NCI-H146 (cell line): ENCODE measurements at regions not wholly inside any gene's neighbourhood (a gene's known extent, or its start where the extent isn't known, plus 50 kb on each side); places are given as distances from the start of the nearest gene placed in this dataset.
"Not testable (repeated sequence)": the region's sequence is repeated elsewhere in the genome, so short reads cannot be mapped to it uniquely, and the experiment has no call there.

Experiments used
- DNase-seq: peaks from one replicate; lab custom pipeline; 2025; lab: John Stamatoyannopoulos, UW

DNA sequence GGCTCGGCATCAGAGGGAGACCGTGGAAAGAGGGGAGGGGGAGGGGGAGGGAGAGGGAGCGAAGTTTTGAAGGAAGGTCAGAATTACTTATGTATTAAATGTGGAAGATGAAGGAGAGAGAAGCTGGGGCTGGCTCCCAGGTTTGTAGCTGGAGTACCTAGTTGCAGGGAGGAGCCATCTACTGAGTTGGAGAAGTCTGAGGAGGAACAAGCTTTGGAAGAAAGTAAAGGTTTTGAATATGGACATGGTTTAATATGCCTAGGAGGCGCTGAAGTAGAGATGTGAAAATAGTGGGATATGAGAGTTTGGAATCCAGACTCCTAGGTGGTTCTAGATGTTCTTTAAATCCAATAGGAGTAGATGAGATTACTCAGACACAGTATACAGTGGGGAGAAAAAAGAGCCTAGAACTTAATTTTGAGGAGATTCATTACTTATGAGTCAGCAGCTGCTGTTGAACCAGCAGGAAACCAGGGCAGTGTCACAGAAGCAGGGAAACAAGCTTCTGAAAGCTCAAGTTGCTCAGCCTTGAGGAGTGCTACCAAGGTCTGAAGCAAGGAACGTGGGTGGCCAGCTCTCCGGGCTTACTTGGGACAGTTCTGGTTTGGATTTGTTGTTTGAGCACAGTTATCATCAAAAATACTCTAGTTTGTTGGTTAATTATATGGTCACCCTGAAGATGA lies 149.3 kb downstream of the UTRN start:
- DNase-seq: no peak

GRCh38 chr6:144435602-144436426 lies 150.7 kb downstream of the UTRN start:
- no peak for DNase-seq

- no peak for DNase-seq
Observed at GRCh38 chr6:144437105-144437504, 152.0 kb downstream of the UTRN start.

GRCh38 chr6:144438103-144438502 lies 153.0 kb downstream of the UTRN start:
- no peak for DNase-seq

DNA sequence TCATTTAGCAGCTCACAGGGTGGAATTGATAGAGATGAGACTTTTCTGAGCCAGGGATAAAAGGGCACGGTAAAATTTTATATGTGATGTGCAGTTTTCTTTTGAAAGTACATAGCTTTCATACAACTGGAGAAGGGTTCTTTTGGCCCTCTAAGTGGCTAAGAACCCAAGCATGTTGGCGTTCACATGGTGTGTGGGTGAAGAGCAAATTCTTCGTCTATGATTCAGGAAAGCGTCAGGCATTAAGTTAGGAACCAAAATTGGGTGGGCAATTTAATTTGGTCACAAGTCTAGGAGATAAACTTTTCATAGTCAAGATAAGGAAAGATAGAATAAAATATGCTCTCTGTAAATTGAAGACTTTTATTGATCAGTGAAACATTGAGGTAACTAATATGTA lies 153.9 kb downstream of the UTRN start:
- DNase-seq: no peak

DNA sequence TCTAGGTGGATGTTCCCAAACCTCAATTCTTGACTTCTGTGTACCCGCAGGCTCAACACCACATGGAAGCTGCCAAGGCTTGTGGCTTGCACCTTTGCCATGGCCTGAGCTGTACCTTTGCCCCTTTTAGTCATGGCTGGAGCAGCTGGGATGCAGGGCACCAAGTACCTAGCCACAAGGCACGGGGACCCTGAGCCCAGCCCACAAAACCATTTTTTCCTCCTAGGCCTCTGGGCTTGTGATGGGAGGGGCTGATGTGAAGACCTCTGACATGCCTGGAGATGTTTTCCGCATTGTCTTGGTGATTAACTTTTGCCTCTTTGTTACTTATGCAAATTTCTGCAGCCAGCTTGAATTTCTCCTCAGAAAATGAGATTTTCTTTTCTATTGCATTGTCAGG lies 156.7 kb downstream of the UTRN start:
- DNase-seq: not testable (repeated sequence)

GRCh38 chr6:144443157-144443556 lies 158.0 kb downstream of the UTRN start:
- DNase-seq: no peak

DNA sequence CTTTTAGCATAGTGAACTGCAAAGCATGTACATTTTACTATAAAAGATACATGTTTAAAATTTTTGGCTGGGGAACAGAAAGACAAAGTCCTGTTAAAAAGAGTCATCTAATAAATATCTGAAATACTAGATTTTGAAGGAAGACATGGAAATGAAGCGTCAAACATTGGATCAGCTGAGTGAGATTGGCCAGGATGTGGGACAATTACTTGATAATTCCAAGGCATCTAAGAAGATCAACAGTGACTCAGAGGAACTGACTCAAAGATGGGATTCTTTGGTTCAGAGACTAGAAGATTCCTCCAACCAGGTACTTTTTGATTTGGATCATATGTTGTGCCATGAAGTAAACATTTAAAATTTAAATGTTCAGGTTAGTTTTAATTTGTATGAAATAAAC lies 162.3 kb downstream of the UTRN start:
- no peak for DNase-seq

DNA sequence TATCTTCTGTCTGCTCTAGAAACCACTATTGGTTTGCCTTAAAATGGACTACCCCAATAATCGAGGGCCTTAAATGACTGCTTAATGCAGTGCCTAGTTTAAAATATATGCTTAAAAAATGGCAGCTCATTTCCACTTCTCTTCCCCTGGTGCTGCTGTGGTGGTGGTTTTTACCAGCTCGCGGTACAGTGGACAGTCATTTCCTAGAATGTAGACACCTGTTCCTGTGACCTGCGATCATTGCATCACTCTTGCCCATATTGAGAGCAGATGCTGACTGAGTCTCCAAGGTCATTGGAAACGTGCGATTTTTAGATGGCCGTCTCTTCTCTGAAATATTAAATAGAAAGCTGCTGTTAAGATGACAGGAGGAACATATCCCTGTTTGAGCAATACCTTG lies 164.1 kb downstream of the UTRN start:
- no peak for DNase-seq

DNA sequence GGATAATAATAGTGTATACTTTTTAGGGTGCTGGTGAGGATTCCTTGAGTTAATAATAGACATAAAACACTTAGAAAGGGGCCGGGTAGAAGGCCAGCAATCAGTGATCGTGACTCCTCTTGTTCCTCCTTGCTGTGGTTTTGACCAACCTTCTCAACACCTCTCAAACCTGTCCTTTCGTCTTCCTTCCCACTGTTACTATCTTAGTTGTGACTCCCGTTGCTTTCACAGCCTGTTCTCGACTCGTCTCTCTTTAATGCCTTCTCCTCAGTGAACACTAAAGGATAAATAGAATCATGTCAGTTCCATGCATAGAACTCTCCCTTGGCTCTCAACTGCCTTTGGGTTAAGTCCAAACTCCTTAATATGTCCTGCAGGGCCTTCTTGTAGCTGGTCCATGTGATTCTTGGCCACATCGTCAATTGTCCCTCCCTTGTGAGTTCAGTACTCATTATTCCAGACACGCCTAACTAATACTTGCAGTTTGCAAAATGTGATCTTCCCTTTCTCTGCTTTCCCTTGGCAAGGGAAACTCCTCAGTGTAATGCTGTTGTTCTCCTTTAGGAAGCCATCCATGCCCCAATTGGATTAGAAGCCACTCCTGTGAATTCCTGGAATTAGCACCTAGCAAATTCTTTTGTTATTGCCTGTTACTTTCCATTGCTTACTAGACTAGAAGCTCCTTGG lies 164.9 kb downstream of the UTRN start:
- no peak for DNase-seq

DNA sequence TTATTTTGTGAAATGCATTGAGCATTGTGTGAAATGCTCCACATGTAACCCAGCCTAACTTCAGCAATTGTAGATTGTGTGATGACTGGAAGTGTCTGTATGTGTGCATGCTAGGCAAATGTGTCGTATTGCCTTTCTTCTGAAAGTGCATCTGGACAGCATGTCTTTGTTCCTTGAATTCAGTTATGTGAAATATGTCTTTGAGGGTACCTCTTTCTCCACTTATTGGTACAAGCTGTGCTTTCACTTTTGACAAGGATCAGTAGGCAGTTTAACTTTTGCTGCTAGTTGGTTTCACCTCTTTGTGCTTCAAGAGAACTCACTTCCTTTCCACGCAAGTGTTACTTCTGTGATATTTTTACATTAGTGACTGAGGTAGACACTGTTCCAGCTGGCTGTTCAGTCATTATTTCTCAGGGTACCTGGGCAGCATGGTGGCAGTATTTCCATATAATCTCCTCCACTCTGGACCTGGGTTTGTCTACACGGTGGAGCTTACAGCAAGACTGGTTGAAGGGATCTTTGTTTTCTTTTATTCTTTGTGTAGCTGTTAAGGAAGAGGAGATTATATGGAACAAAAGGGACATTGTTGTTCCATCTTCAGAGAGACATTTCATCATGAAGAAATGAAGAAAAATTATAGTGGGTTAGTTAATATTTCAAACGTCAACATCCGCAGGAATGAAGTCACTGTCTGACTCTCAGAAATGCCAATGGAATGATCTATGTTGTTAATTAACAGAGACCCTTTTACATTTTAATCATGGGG lies 175.4 kb downstream of the UTRN start:
- no peak for DNase-seq

DNA sequence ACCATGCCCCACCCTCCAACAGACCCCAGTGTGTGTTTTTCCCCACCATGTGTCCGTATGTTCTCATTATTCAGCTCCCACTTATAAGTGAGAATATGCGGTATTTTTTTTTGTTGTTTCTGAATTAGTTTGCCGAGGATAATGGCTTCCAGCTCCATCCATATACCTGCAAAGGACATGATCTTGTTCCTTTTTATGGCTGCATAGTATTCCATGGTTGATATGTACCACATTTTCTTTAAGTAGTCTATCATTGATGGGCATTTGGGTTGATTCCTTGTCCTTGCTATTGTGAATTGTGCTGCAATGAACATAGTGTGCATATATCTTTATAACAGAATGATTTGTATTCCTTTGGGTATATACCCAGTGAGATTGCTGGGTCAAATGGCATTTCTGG lies 176.9 kb downstream of the UTRN start:
- DNase-seq: no peak

DNA sequence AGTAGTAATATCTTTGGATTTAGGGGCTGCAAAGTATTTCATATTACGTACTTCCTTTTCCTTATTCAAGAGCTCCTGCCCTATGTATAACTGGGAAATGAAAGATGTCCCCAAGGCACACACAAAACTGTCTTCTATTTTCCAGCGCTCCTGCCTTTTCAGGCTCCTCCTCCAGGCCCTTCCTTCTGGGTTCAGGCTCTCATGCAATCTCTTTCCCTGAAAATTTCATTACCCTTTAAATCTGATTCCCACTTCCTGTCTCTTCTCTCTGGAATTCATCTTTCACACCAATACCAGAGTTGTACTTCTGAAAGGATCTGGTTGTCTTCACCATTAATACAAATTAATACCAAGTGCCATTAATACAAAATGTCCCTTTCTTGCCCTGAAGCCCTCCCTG lies 181.6 kb downstream of the UTRN start:
- DNase-seq: no peak

- no peak for DNase-seq
Observed at GRCh38 chr6:144467172-144467762, 182.1 kb downstream of the UTRN start.

DNA sequence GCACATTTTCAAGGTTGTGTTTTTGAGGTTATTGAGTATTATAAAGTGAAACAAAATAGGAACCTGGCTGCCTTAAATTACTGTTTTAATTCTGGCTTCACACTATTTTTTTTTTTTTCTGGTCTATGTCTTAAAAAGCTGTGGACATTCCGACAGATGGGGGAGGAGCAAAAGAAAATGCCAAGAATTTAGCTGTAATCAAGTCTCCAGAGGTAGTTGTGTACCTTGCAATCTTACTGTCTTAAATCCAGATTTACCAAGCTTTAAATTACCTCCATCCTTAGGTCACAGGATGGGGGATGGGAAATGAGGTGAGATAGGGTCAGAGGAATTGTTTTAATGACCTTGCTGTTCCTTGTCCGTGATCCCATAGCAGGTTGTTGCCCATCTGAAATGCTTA lies 182.8 kb downstream of the UTRN start:
- DNase-seq: no peak

- no peak for DNase-seq
Observed at GRCh38 chr6:144468709-144469108, 183.6 kb downstream of the UTRN start.

- no peak for DNase-seq
Observed at GRCh38 chr6:144469144-144469575, 184.0 kb downstream of the UTRN start.

GRCh38 chr6:144470201-144470600 lies 185.1 kb downstream of the UTRN start:
- not testable (repeated sequence) for DNase-seq

DNA sequence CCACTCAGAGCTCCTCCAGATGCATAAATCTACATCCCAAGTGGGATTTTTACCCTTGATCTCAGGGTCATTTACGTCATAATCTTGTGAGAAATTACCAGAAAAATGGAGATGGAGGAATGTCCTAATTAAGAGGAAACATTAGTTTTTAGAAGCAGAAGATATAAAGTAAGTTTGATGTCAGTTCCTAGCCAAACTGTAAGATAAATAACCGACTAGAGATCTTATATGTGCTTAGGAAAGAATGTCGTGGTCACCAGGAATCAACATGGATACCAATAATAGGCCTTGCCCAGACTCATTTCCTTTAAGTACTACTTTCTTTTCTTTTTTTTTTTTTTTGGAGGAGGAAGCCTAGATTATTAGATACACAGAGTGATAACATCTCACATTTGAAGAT lies 186.9 kb downstream of the UTRN start:
- no peak for DNase-seq

DNA sequence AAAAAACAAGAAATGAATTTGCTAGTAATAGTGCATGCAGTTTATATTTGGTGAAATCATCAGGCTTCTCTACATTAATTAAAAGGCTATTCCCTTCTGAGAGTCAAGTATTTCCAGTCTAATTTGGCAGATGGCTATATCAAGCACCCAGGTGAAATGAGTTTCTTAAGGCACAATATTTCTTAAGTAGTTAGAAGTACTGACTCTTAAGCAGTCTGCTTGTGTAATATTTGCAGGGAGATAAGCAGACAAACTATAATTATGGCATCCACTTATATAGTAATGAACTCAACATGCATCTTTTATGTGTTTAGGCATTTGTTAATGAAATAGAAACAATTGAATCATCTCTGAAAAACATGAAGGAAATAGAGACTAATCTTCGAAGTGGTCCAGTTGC lies 189.2 kb downstream of the UTRN start:
- DNase-seq: no peak

- DNase-seq: no peak
Observed at GRCh38 chr6:144474904-144475303, 189.8 kb downstream of the UTRN start.

- DNase-seq: no peak
Observed at GRCh38 chr6:144475411-144475810, 190.3 kb downstream of the UTRN start.
